ENCODE measurements at regions not wholly inside any gene's neighbourhood (a gene's known extent, or its start where the extent isn't known, plus 50 kb on each side); places are given as distances from the start of the nearest gene placed in this dataset.

- no peak for TF ChIP-seq CTCF (IDR thresholded peaks at IDR 0.05; ENCODE audit: insufficient read depth, missing control alignments)
- FAIRE-seq (no peak), DNase-seq (ENCODE audit: insufficient read length, low spot score) (no peak)
Observed at GRCh38 chr12:28874758-28875157, 274.3 kb upstream of the FAR2 start.

GRCh38 chr12:28876196-28876798, 272.8 kb upstream of the FAR2 start:
- FAIRE-seq (no peak), DNase-seq (ENCODE audit: insufficient read length, low spot score) (no peak)
- peak; percentile 1 for TF ChIP-seq CTCF (IDR thresholded peaks at IDR 0.05; ENCODE audit: insufficient read depth, missing control alignments)

- no peak for FAIRE-seq
- no peak for DNase-seq (ENCODE audit: insufficient read length, low spot score)
- no peak for TF ChIP-seq CTCF (IDR thresholded peaks at IDR 0.05; ENCODE audit: insufficient read depth, missing control alignments)
Observed at GRCh38 chr12:28877854-28878253, 271.2 kb upstream of the FAR2 start.

- DNase-seq (ENCODE audit: insufficient read length, low spot score): no peak
- no peak for FAIRE-seq
- no peak for TF ChIP-seq CTCF (IDR thresholded peaks at IDR 0.05; ENCODE audit: insufficient read depth, missing control alignments)
Observed at GRCh38 chr12:28878629-28879028, 270.4 kb upstream of the FAR2 start.

GRCh38 chr12:28879379-28879778, 269.7 kb upstream of the FAR2 start:
- no peak for TF ChIP-seq CTCF (IDR thresholded peaks at IDR 0.05; ENCODE audit: insufficient read depth, missing control alignments)
- DNase-seq (ENCODE audit: insufficient read length, low spot score) (no peak), FAIRE-seq (no peak)

- no peak for TF ChIP-seq CTCF (IDR thresholded peaks at IDR 0.05; ENCODE audit: insufficient read depth, missing control alignments)
- no peak for FAIRE-seq
- no peak for DNase-seq (ENCODE audit: insufficient read length, low spot score)
Observed at GRCh38 chr12:28882444-28882843, 266.6 kb upstream of the FAR2 start.

GRCh38 chr12:28883406-28883997, 265.6 kb upstream of the FAR2 start:
- FAIRE-seq: no peak
- TF ChIP-seq CTCF (IDR thresholded peaks at IDR 0.05; ENCODE audit: insufficient read depth, missing control alignments): no peak
- no peak for DNase-seq (ENCODE audit: insufficient read length, low spot score)
